Stimulated activated CD4-positive, alpha-beta T cell treated with anti-CD3 and anti-CD28 coated beads, Interleukin-15, amount 100 ng/mL, for 24 hours (primary cell): ENCODE measurements at regions not wholly inside any gene's neighbourhood (a gene's known extent, or its start where the extent isn't known, plus 50 kb on each side); places are given as distances from the start of the nearest gene placed in this dataset.

Experiments
- DNase-seq: peaks from one replicate; pipeline ENCODE4 v3.0.0-alpha.2; 2020

GRCh38 chr11:45597097-45597496 lies 68.3 kb downstream of the CHST1 start:
- no peak for DNase-seq

GRCh38 chr11:45596571-45596970 lies 68.9 kb downstream of the CHST1 start:
- DNase-seq = no peak

GRCh38 chr11:45593992-45594391 lies 71.4 kb downstream of the CHST1 start:
- no peak for DNase-seq

GRCh38 chr11:45592636-45593035 lies 72.8 kb downstream of the CHST1 start:
- DNase-seq = no peak

- DNase-seq = no peak
These were observed 74.7 kb downstream of the CHST1 start for GRCh38 chr11:45590743-45591142.

- no peak for DNase-seq
These were observed 80.2 kb downstream of the CHST1 start for GRCh38 chr11:45585205-45585604.

- no peak for DNase-seq
These were observed 81.3 kb downstream of the CHST1 start for GRCh38 chr11:45583981-45584566.

GRCh38 chr11:45580399-45580798 lies 85.0 kb downstream of the CHST1 start:
- no peak for DNase-seq

GRCh38 chr11:45578316-45578715 lies 87.1 kb downstream of the CHST1 start:
- no peak for DNase-seq

GRCh38 chr11:45577752-45578151 lies 87.7 kb downstream of the CHST1 start:
- DNase-seq = no peak

- no peak for DNase-seq
These were observed 88.8 kb downstream of the CHST1 start for GRCh38 chr11:45576461-45577215.

GRCh38 chr11:45573728-45574127 lies 91.7 kb downstream of the CHST1 start:
- DNase-seq = no peak

GRCh38 chr11:45572354-45573123 lies 92.9 kb downstream of the CHST1 start:
- no peak for DNase-seq

GRCh38 chr11:45569776-45570175 lies 95.6 kb downstream of the CHST1 start:
- no peak for DNase-seq

GRCh38 chr11:45568049-45568448 lies 97.4 kb downstream of the CHST1 start:
- no peak for DNase-seq

GRCh38 chr11:45565446-45565988 lies 99.9 kb downstream of the CHST1 start:
- DNase-seq = no peak

GRCh38 chr11:45563810-45564209 lies 101.6 kb downstream of the CHST1 start:
- no peak for DNase-seq

GRCh38 chr11:45563171-45563570 lies 102.3 kb downstream of the CHST1 start:
- DNase-seq = no peak

GRCh38 chr11:45560913-45561281 lies 104.5 kb downstream of the CHST1 start:
- no peak for DNase-seq

GRCh38 chr11:45560155-45560912 lies 105.1 kb downstream of the CHST1 start:
- no peak for DNase-seq

- no peak for DNase-seq
These were observed 108.3 kb downstream of the CHST1 start for GRCh38 chr11:45556851-45557707.
